ENCODE measurements at regions not wholly inside any gene's neighbourhood (a gene's known extent, or its start where the extent isn't known, plus 50 kb on each side); places are given as distances from the start of the nearest gene placed in this dataset.

DNA sequence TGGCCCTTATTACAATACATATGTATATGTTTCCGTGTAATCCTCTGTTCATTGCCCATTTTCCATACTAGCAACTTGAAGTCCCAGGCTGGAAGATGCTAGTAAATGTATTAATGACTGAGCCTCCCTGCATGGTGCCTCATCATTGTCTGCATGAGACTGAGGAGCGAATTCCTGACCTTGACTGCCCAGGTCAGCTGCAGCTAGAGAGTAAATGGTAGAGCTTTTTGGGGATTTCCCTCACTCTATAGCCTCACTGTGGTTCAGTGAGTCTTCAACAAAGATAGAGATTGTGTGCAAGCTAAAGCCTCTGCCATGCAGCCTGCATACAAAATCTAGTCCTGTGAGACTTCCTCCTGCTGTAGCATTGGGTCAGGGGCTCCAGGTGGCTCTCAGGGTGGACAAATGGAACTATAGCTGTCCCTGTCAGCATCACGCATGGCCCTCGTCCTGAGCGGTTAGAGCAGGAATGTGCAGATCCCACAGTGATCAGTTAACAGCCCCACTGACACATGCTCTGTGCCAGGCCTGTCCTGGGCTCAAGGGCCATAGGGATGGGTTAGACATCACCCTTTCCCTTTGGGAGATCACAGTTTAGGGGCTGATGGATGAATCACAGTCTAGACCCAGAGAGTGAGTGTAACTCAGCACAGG, 741.7 kb downstream of the MATN1 start:
- no peak overlapping the region for H3K4me3 ChIP-seq (ENCODE audit: low read length)
- H3F3A ChIP-seq (ENCODE audit: insufficient read depth, low read length, poor library complexity, severe bottlenecking), result no peaks in the 10 kb centered on the region
- H2AFZ ChIP-seq (ENCODE audit: low read depth, low read length), result no peak overlapping the region
- no peaks in the 10 kb centered on the region for H3K79me2 ChIP-seq (replicated peaks; ENCODE audit: insufficient read depth, low read length)
- no peaks in the 10 kb centered on the region for H3K36me3 ChIP-seq (ENCODE audit: insufficient read depth, low read length)
- no peaks in the 10 kb centered on the region for H3K9me2 ChIP-seq (ENCODE audit: insufficient read depth, low read length)
- H3K4me2 ChIP-seq (ENCODE audit: low read length), result no peak overlapping the region
- no peaks in the 10 kb centered on the region for H3K27me3 ChIP-seq (ENCODE audit: insufficient read depth, low read depth, low read length)
- no peak for TF ChIP-seq EP300 (conservative IDR thresholded peaks at IDR 0.05; ENCODE audit: poor library complexity, severe bottlenecking)
- TF ChIP-seq MXI1 (conservative IDR thresholded peaks at IDR 0.05; ENCODE audit: poor library complexity, severe bottlenecking), result no peak
- TF ChIP-seq, protein P1, sequence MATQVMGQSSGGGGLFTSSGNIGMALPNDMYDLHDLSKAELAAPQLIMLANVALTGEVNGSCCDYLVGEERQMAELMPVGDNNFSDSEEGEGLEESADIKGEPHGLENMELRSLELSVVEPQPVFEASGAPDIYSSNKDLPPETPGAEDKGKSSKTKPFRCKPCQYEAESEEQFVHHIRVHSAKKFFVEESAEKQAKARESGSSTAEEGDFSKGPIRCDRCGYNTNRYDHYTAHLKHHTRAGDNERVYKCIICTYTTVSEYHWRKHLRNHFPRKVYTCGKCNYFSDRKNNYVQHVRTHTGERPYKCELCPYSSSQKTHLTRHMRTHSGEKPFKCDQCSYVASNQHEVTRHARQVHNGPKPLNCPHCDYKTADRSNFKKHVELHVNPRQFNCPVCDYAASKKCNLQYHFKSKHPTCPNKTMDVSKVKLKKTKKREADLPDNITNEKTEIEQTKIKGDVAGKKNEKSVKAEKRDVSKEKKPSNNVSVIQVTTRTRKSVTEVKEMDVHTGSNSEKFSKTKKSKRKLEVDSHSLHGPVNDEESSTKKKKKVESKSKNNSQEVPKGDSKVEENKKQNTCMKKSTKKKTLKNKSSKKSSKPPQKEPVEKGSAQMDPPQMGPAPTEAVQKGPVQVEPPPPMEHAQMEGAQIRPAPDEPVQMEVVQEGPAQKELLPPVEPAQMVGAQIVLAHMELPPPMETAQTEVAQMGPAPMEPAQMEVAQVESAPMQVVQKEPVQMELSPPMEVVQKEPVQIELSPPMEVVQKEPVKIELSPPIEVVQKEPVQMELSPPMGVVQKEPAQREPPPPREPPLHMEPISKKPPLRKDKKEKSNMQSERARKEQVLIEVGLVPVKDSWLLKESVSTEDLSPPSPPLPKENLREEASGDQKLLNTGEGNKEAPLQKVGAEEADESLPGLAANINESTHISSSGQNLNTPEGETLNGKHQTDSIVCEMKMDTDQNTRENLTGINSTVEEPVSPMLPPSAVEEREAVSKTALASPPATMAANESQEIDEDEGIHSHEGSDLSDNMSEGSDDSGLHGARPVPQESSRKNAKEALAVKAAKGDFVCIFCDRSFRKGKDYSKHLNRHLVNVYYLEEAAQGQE (IDR thresholded peaks at IDR 0.05; ENCODE audit: borderline replicate concordance), result no peak
- TF ChIP-seq, protein P2, sequence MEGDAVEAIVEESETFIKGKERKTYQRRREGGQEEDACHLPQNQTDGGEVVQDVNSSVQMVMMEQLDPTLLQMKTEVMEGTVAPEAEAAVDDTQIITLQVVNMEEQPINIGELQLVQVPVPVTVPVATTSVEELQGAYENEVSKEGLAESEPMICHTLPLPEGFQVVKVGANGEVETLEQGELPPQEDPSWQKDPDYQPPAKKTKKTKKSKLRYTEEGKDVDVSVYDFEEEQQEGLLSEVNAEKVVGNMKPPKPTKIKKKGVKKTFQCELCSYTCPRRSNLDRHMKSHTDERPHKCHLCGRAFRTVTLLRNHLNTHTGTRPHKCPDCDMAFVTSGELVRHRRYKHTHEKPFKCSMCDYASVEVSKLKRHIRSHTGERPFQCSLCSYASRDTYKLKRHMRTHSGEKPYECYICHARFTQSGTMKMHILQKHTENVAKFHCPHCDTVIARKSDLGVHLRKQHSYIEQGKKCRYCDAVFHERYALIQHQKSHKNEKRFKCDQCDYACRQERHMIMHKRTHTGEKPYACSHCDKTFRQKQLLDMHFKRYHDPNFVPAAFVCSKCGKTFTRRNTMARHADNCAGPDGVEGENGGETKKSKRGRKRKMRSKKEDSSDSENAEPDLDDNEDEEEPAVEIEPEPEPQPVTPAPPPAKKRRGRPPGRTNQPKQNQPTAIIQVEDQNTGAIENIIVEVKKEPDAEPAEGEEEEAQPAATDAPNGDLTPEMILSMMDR (IDR thresholded peaks at IDR 0.05; ENCODE audit: poor library complexity, severe bottlenecking), result no peak
- no peak for TF ChIP-seq POLR2AphosphoS5 (IDR thresholded peaks at IDR 0.05)
- TF ChIP-seq TAF1 (IDR thresholded peaks at IDR 0.05; ENCODE audit: low read depth), result no peak
- no peak for TF ChIP-seq EZH2 (IDR thresholded peaks at IDR 0.05; ENCODE audit: borderline replicate concordance, insufficient read depth, low read length, poor library complexity, severe bottlenecking)
- TF ChIP-seq SMC3 (conservative IDR thresholded peaks at IDR 0.05; ENCODE audit: poor library complexity), result no peak
- TF ChIP-seq RAD21 (conservative IDR thresholded peaks at IDR 0.05), result no peak
- H3K27ac ChIP-seq (ENCODE audit: low read length), result no peak overlapping the region
- no peaks in the 10 kb centered on the region for H4K20me1 ChIP-seq (ENCODE audit: insufficient read depth)
- H3K9me3 ChIP-seq (ENCODE audit: low read length), result no peaks in the 10 kb centered on the region
- H3K9ac ChIP-seq (ENCODE audit: low read length), result no peak overlapping the region

DNA sequence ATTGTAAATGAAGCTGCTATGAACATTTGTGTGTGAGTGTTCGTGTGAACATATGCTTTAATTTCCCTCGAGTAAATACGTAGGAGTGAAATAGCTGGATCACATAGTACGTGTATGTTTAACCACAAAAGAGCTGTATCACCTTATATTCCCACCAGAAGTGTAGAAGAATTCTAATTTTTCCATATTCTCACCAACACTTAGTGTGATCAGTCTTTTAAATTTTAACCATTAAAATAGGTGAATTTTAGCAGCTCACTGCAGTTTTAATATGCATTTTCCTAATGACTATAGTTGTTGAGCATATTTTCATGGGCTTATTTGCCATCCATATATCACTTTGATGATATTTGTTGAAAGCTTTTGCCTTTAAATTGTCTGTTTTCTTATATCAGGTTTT, 741.2 kb downstream of the PTPRU start:
- no peaks in the 10 kb centered on the region for H3K27me3 ChIP-seq (ENCODE audit: insufficient read depth, low read depth, low read length)
- no peak overlapping the region for H3K27ac ChIP-seq (ENCODE audit: low read length)
- no peaks in the 10 kb centered on the region for H3K9me3 ChIP-seq (ENCODE audit: low read length)
- TF ChIP-seq RAD21 (conservative IDR thresholded peaks at IDR 0.05), result no peak
- no peak overlapping the region for H3K9ac ChIP-seq (ENCODE audit: low read length)
- no peak overlapping the region for H3K4me3 ChIP-seq (ENCODE audit: low read length)
- H3F3A ChIP-seq (ENCODE audit: insufficient read depth, low read length, poor library complexity, severe bottlenecking), result no peaks in the 10 kb centered on the region
- no peaks in the 10 kb centered on the region for H3K79me2 ChIP-seq (replicated peaks; ENCODE audit: insufficient read depth, low read length)
- H2AFZ ChIP-seq (ENCODE audit: low read depth, low read length), result no peak overlapping the region
- no peaks in the 10 kb centered on the region for H3K9me2 ChIP-seq (ENCODE audit: insufficient read depth, low read length)
- H3K4me2 ChIP-seq (ENCODE audit: low read length), result no peak overlapping the region
- H3K36me3 ChIP-seq (ENCODE audit: insufficient read depth, low read length), result no peaks in the 10 kb centered on the region
- H4K20me1 ChIP-seq (ENCODE audit: insufficient read depth), result no peaks in the 10 kb centered on the region

Data from neural cell (in vitro differentiated cells).